HEK293T (cell line): ENCODE measurements at regions not wholly inside any gene's neighbourhood (a gene's known extent, or its start where the extent isn't known, plus 50 kb on each side); places are given as distances from the start of the nearest gene placed in this dataset.

ENCODE experiments used
- ELF4 ChIP-seq: fragments of 450-650 bp; IDR thresholded peaks from 2 replicates; pipeline ENCODE4 v1.6.1; 2017; ENCODE audit warnings: antibody characterized with exemption
- L3MBTL2 ChIP-seq: fragments of 450-650 bp; conservative IDR thresholded peaks from 2 replicates; pipeline ENCODE4 v1.6.1; 2016; ENCODE audit warnings: mild to moderate bottlenecking
- LEF1 ChIP-seq: fragments of 450-650 bp; IDR thresholded peaks from 2 replicates; pipeline ENCODE4 v1.6.1; 2017; ENCODE audit warnings: mild to moderate bottlenecking, borderline replicate concordance
- SP1 ChIP-seq: fragments of 450-650 bp; IDR thresholded peaks from 2 replicates; pipeline ENCODE4 v1.6.1; 2017
- SUZ12 ChIP-seq: fragments of 450-650 bp; IDR thresholded peaks from 2 replicates; pipeline ENCODE4 v1.6.1; 2016; ENCODE audit warnings: mild to moderate bottlenecking

- no peak for TF ChIP-seq ELF4
- TF ChIP-seq L3MBTL2, result no peak
- TF ChIP-seq SUZ12, result no peak
- TF ChIP-seq SP1, result no peak
- no peak for TF ChIP-seq LEF1
These were observed 839.9 kb downstream of the USP25 start for GRCh38 chr21:16569679-16570078.
